ENCODE measurements at regions not wholly inside any gene's neighbourhood (a gene's known extent, or its start where the extent isn't known, plus 50 kb on each side); places are given as distances from the start of the nearest gene placed in this dataset.

DNA sequence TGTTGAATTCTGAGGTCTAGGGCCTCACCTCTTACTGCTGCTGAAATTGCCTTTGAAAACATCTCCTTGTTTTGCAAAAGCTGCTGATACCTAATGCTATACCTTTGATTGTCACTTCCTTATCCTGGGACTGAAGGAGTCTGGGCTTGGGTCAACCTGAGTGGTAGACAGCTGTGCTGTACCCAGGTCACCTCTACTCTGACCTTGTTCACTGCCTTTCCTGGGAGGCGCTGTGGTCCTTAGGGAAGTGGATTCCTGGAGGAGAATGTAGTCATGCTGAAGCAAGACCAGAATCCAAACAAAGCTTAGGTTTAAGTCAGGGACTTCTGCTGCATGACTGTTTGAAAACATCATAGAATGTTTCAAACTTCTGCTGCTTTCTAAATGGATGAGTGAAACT is 191.4 kb downstream of the SNAPC1 start:
- no peak for DNase-seq

DNA sequence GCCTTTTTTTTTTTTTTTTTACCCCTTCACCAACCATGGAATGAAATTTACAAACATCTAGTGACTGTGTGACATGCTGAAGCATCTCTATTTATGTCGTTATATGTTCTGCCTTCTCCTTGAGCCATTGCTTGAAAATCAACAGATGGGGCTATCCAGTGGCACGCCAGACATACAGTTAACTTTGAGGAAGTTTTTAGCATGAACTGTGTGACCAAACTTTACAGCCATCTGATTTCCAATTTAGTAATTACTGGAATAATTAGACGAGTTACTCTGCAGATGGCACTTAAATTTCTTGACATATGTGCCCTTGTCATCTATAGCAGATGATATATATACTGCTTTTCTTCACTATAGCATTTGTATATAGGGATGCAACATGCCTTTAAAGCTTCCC is 192.1 kb downstream of the SNAPC1 start:
- no peak for DNase-seq

DNA sequence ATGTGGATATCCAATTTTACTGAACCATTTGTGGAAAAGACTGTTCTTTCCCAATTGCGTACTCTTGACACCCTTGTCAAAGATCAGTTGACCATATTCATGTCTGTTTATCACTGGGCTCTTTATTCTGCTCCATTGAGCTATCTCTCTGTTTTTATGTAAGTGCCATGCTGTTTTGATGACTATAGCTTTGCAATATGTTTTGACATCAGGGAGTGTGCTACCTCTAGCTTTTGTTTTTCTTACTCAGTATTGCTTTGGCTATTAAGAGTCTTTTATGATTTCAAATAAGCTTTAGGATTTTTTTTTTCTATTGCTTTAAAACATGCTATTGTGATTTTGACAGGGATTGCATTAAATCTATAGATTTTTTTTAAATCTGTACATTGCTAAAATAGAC is 194.3 kb downstream of the SNAPC1 start:
- DNase-seq = no peak

DNA sequence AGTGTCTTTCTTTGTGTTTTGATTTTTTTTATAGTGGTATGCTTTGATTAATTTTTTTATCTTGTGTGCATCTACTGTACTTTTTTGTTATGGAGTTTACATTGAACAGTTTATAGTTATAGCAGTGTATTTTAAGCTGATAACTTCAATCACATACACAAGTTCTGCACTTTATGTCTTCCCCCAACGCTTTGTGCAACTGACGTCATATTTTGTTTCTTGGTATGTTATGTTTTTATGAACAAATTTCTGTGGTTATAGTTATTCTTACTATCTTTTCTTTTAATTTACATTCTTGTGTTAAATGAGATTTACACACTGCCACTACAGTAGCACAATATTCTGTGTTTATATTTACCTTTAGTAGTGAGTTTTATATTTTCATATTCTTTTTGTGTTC is 197.1 kb downstream of the SNAPC1 start:
- no peak for DNase-seq

DNA sequence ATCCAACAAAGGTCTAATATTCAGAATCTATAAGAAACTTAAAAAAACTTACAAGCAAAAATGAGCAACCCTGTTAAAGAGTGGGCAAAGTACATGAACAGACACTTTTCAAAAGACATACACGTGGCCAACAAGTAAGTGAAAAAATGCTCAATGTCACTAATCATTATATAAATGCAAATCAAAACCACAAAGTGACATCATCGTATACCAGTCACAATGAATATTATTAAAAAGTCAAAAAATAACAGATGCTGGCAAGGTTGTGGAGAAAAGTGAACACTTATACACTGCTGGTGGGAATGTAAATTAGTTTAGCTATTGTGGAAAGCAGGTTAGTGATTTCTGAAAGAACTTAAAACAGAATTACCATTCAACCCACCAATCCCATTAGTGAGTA is 199.1 kb downstream of the SNAPC1 start:
- DNase-seq = no peak

DNA sequence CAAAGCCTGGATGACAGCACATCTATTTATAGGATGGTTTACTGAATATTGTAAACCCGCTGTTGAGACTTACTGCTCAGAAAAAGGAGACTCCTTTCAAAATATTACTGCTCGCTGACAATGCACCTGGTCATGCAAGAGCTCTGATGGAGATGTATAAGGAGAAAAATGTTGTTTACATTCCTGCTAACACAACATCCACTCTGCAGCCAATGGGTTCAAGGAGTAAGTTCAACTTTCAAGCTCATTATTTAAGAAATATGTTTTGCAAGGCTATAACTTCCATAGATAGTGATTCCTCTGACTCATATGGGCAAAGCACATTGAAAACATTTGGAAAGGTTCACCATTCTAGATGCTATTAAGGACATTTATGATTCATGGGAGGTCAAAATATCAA is 201.7 kb downstream of the SNAPC1 start:
- no peak for DNase-seq

DNA sequence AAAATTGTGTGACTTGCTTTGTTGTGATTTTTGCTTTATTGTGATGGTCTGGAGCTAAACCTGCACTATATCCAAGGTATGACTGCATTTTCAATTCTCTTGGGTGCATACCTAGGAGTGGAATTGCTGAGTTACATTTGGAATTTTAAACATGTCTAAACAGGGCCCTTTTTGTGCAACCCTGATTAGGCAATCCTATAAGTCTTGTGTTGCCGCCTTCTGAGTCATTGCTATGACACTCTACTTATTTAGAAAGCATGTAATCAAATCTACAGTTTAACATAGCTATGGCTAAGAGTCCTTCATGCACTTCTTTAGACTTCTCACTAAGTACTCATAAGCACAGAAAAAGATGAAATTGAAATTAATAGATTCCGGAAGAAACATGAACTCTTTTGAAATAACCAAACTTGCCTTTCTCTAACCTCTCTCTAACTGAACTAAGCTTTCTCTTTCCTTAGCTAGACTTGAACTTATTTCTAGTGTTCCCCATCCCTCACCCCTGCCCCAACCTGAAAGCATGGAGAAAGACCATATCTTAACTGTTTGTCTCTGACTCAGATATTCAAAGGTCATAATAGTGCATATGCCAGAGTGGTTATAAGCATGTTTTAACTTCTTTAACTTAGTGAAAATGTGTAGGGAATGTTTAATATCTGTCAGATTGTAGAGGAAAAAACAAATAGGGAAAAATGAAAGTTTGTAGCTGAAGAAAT is 203.0 kb downstream of the SNAPC1 start:
- no peak for DNase-seq

DNA sequence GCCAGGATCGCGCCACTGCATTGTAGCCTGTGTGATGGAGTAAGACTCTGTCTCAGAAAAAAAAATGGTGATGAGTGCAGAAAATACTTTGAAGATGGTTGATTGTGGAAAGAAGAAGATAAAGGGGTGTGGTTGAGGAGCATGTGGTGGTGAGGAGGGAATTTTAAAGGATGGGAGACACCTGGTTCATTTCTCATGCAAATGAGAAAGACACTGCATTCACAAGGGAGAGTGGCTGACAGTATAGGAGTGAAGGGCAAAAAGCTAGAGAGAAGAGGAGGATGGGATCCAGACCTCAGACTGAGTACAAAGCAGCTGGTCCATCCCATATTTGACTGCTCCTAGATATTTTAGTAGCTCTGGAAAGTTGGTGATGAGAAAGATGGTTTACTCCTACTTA is 206.0 kb downstream of the SNAPC1 start:
- no peak for DNase-seq

DNA sequence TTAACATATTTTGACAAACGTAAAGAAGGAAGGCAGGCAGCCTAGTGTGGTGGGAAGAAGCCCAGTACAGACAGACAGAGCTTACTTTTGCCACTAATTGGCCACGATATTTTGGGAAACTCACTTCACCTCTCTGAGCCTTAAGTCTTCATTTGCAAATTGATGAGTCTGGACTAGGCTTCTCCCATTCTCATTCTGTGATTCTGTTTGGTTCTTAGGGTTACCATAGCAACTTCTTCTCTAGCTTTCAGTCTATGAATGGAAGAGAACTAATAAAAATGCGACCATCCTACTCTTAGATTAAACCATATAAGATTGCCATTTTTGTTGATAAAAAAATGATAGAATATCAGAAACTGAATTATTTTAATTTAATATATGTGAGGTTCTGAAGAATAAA is 210.5 kb downstream of the SNAPC1 start:
- no peak for DNase-seq

DNA sequence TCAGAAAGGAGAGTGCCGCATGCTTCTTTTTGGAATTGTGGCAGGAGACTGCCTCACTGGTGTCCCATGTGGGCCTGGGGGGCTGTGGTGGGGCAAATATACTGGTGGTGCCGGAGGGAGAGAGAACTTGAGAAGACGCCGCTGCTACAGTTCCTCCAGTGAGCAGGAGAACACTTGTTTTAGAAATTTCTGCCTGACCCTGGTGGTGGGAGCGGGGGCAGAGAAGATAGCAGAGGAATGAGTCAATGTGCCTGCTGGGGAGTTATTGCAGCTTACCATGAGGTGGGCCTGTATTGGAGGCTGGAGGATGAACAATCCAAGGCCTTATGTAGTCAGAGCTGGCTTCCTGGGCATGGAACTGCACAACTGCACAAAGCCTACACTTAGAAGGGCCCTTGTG is 211.8 kb downstream of the SNAPC1 start:
- no peak for DNase-seq

DNA sequence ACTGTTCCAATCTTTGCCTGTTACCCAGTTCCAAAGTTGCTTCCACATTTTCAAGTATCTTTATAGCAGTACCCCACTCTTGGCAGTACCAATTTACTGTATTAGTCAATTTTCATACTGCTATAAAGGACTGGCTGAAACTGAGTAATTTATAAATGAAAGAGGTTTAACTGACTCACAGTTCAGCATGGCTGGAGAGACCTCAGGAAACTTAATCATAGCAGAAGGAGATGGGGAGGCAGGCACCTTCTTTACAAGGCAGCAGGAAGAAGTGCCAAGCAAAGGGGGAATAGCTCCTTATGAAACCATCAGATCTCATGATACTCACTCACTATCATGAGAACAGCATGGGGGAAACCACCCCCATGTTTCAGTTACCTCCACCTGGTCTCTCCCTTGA is 215.0 kb downstream of the SNAPC1 start:
- no peak for DNase-seq

DNA sequence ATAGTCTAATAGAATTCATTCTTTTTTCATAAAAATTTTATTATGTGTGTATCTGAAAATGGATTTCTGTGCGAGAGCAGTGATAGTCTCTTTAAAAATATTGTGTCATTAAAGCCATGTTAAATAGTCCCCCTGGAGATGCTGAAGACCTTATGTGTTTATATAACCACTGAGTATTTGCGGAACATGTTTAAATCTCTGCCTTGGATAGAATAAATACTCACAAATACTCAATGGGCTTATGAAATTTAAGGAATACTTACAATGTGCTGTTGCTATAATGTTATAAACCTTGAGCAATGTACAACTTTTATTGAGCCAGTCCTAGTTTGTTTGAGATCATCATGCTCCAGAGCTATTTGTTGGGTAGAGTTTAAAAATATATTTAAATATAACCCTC is 226.0 kb downstream of the SNAPC1 start:
- DNase-seq = no peak

DNA sequence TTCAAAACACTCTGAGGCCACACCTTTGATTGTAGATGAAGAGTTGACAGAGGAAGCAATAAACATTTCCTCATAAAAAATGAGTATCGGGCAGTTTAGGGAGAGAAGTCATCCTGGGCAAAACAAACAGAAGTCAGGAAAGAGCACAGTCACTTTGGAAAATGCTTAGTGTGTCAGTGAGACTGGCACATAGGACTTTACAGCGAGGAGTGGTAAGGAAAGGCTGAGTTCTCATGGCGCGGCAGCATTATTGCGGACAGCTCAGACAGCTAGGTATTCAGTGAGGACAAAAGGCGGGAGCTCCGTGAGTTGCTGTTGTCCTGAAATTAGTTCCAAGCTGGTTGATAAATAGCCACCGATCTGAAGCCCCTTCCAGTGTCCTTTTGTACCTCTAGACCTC is 229.9 kb downstream of the SNAPC1 start:
- DNase-seq = no peak

DNA sequence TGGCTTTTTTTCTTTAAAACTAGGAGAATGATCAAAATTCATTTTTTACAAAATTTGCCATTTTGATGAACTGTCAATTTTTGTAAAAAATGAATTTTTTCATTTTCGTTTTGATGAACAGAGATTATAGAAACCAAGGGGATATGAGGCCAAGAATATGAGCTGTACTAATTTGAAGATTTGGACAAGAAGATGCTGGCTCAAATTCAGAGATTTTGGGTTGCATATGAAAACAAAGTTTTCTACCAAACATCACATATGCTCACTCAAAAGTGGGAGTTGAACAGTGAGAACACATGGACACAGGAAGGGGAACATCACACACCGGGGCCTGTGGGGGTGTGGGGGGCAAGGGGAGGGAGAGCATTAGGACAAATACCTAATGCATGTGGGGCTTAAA is 230.7 kb downstream of the SNAPC1 start:
- no peak for DNase-seq

DNA sequence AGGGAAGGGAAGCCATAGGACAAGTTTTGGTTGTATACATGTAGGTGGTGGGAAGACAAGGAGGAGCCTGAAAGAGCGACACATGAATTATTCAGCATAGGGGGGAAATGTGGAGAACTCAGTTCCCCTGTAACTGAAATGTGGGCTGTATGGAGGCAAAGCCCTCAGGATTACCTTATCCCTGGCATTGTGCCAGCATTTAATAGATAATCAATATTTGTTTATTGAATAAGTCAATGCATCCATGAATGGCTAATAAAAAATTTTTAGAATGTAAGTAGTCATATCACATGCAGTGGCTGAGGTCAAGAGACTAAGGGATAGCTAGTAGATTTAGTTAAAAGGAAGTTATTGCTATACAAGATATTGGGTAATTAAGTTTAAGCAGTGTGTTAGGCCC is 232.4 kb downstream of the SNAPC1 start:
- no peak for DNase-seq

DNA sequence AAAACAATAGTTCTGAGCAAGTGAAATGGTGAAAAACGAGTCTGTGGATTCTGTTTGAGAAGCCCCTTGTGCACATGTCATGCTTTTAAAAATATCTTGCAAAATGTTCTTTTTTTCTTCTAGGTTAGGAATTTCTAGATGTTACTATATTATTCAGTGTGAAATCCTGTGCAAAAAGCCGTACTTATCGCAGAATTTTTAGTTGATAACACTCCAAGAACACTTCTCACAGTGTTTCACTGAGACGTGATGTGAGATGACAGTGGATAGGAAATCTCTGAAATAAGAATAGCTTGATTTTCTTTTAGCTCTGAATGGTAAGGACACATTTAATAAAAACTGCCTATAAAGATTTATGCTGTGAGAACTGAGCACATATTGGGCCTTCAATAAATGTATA is 234.5 kb downstream of the SNAPC1 start:
- DNase-seq = no peak

DNA sequence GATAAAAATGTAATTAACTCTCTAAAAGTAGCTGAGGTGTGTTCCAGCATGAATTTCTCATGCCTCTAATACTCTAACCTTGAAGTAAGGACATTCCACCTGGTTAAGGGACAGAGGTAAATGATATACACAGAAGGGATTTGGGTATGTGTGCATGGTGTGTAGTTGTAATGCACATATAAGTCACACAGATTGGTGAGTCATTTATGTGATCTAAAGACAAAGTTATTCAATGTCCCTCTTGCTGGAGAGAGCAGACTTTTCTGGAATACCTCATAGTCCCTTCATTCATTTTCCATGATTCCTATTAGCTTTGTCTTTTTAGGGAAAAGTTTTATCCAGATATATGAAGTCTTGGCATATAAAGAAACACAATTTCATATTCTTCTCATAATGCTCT is 234.9 kb downstream of the SNAPC1 start:
- no peak for DNase-seq

DNA sequence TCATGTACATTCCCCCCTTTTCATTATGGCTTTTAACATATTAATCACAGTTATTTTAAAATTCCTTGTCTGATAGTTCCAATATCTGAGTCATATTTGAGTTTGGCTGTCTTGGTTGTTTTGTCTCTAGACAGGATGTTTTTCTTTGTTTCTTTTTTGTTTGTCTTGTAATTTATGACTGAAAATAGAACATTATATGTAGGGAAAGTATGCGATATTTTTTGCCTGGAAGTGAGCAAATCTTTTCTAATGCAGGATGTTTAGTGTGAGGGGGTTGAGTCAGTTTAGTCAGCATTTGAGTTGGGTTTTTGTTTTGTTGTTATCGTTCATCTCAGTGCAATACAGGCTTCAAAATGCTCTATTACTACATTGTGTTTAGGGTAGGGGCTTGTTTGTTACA is 239.7 kb downstream of the SNAPC1 start:
- no peak for DNase-seq

DNA sequence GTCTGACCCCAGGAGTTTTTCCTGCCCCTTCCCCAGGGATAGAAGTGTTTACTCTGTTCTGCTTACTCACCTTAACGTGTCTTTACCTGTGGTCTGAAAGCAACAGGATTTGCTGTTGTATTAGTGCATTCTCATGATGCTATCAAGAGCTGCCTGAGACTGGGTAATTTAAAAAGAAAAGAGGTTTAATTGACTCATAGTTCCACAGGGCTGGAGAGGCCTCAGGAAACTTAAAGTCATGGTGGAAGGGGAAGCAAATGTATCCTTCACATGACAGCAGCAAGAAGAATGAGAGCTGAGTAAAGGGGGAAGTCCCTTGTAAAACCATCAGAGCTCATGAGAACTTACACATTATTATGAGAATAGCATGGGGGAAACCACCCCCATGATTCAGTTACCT is 240.4 kb downstream of the SNAPC1 start:
- DNase-seq = no peak

DNA sequence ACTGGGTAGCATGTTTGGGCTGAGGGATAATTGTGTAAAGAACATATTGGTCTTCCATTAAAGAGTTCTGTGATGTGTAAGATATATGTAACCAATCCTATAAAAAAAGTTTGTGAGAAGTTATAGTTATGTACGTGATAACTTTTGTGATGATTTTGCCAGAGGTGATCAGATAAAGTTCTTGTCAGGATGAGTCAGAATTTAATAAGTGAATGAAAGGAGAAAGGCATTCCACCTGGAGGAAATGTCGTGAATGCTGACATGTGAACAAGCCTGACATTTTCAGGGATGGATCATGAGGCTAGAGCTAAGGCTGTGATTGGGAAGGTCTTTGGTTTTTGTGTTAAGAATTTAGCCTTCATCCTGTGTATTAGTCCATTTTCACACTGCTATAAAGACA is 241.5 kb downstream of the SNAPC1 start:
- DNase-seq = no peak

DNA sequence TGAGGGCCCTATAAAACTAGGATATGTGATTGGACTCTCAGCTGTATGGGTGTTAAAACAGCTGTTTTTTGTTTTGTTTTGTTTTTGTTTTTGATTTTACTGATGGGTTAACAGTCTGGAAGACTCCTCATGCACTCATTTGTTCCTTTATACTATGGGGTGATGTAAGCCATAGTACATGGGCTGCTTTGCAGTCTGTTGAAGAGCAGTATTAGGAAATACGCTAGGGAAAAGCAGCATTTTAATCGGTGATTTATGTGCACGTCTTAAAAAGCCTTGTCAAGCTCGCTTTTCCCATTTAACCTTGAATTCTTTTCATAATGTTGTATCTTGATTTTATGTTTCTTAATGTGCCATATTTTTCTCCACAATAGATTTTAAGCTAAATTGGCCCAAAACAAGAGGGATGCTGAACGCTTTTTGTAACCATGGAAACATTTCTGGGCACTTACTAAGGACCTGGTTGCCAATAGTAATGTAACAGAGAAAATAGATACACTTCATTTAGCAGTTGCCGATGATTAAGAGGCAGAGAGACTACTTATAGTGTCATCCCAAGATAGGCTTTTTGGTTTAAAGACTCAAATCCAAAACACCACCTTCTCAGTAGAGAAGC is 244.0 kb downstream of the SNAPC1 start:
- no peak for DNase-seq

DNA sequence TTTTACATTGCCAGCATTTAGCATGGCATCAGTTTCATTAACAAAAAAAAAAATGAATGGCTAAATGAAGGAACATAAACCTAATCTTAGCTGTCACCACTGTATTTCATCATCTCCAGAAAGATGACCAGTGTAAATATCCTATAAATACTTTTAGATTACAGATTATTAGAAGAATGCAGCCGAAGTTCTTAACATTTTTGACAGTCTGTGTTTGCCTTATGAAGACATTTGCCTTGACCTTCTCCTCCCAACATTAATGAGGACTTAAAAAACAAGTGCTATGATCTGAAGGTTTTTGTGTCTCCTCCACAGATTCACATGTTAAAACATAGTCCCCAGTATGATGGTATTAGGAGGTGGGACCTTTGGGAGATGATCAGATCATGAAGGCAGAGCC is 253.0 kb downstream of the SNAPC1 start:
- DNase-seq = no peak

DNA sequence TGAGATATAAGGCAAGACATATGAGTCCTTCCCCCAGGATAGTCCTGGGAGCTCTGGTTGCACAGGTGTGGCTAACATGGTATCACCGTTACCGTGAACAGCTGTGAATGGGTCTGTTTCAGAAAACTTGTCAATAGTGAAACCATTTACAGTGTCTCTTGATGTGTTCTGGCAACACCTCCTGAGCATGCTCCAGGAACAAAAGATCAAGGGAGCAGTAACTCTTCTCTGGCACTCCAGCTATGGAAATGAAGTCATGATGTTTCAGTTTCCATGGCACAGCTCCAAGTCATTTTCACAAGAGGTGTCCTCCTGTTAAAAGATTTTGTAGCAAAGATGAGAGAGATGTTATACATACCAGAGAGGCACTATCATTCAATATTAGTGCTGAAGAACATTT is 253.7 kb downstream of the SNAPC1 start:
- DNase-seq = no peak

DNA sequence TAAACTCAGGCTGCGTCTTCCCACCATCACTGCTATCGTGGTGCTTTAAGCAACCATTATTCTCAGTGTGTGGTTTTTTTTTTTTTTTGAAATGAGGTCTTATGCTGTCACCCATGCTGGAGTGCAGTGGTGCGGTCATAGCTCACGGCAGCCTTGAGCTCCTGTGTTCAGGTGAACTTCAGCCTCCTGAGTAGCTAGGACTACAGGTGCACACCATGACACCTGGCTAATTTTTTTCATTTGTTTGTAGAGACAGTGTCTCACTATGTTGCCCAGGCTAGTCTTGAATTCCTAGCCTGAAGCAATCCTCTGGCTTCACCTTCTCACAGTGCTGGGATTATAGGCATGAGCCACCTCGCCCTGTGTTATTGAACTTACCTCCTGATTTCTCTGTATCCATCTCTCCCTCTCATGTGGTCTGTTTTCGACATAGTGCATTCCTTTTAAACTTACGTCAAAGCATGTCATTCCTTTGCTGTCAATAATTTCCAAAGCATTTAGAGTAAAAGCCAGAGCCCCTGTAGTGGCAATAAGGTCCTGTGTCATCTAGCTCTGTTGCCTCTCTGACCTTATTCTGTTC is 255.5 kb downstream of the SNAPC1 start:
- DNase-seq = no peak

DNA sequence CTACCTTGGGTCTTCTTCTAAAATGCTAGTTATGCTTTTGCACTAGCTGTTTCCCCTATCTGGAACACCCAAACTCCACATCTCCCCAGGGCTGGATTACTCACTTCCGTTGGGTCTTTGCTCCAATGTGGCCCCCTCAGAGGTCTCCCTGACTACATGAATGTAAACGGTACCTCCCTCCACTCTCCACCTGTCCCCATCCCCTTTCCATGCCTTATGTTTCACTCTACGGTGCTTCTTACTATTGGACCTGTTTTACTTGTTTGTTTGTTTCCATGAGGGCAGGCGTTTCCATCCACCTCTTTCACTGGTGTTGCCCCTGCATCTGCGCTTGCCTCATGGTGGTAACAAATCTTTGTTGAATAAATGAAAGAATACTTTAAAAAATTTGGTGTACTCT is 256.4 kb downstream of the SNAPC1 start:
- DNase-seq = no peak

All from activated gamma-delta T cell treated with Interleukin-2 at 50 U/mL for 16 hours (primary cell).